Mesenchymal stem cell (in vitro differentiated cells and primary cell): ENCODE measurements at regions not wholly inside any gene's neighbourhood (a gene's known extent, or its start where the extent isn't known, plus 50 kb on each side); places are given as distances from the start of the nearest gene placed in this dataset.
A peak's percentile ranks its signal among the peaks of the same experiment; 100 is the strongest.

Experiments used
- DNase-seq: peaks from one replicate; pipeline ENCODE4 v3.0.0-alpha.2; 2013
- H2AFZ ChIP-seq: one replicate; pipeline ENCODE4 v1.6.1; 2013; ENCODE audit warnings: low read depth, mild to moderate bottlenecking, control low read depth, inconsistent platforms, low read length, moderate library complexity
- H2AK5ac ChIP-seq: 2 replicates; pipeline ENCODE4 v1.6.1; 2013; ENCODE audit warnings: low read length, moderate library complexity, mild to moderate bottlenecking, inconsistent platforms; ENCODE audit not compliant: severe bottlenecking
- H2BK120ac ChIP-seq: one replicate; pipeline ENCODE4 v1.6.1; 2013; ENCODE audit warnings: low read depth, mild to moderate bottlenecking, inconsistent platforms, low read length, moderate library complexity
- H2BK12ac ChIP-seq, 2 experiments: one replicate each; pipeline ENCODE4 v1.6.1; 2013; ENCODE audit warnings: inconsistent platforms in 2 of 2, low read length in 2 of 2, mild to moderate bottlenecking in 2 of 2, moderate library complexity in 2 of 2, control low read depth in 1 of 2
- H2BK15ac ChIP-seq: one replicate; pipeline ENCODE4 v1.6.1; 2013; ENCODE audit warnings: mild to moderate bottlenecking, low read depth, inconsistent platforms; ENCODE audit not compliant: poor library complexity, severe bottlenecking
- H2BK5ac ChIP-seq: 2 replicates; pipeline ENCODE4 v1.6.1; 2013; ENCODE audit warnings: low read depth, mild to moderate bottlenecking, low read length, control low read depth, inconsistent platforms; ENCODE audit not compliant: poor library complexity, severe bottlenecking
- H3K14ac ChIP-seq, 2 experiments: one replicate each; pipeline ENCODE4 v1.6.1; 2013; ENCODE audit warnings: inconsistent platforms in 2 of 2, low read length in 2 of 2, control low read depth in 1 of 2, mild to moderate bottlenecking in 1 of 2, moderate library complexity in 1 of 2
- H3K18ac ChIP-seq, 2 experiments: one replicate each; pipeline ENCODE4 v1.6.1; 2013; ENCODE audit warnings: inconsistent platforms in 2 of 2, low read length in 2 of 2, control low read depth in 1 of 2, low read depth in 1 of 2, mild to moderate bottlenecking in 1 of 2
- H3K23ac ChIP-seq, 2 experiments: one replicate each; pipeline ENCODE4 v1.6.1; 2013; ENCODE audit warnings: inconsistent platforms in 2 of 2, low read length in 2 of 2, mild to moderate bottlenecking in 2 of 2, moderate library complexity in 2 of 2, control low read depth in 1 of 2
- H3K27ac ChIP-seq: 2 replicates; pipeline ENCODE4 v1.5.1; 2013; ENCODE audit warnings: mild to moderate bottlenecking, moderate library complexity, low read length, control low read depth, inconsistent platforms; ENCODE audit not compliant: poor library complexity, severe bottlenecking
- H3K27me3 ChIP-seq, 2 experiments: 2 replicates each; pipeline versions ENCODE4 v1.6.1 to v1.7.0; 2013; ENCODE audit warnings: low read length in 2 of 2, mild to moderate bottlenecking in 2 of 2, moderate library complexity in 2 of 2, control low read depth in 1 of 2, inconsistent platforms in 1 of 2; ENCODE audit not compliant: control insufficient read depth in 1 of 2, insufficient read depth in 1 of 2
- H3K36me3 ChIP-seq, 2 experiments: 2 replicates each; pipeline versions ENCODE4 v1.6.1 to v1.7.0; 2013; ENCODE audit warnings: low read length in 2 of 2, control low read depth in 1 of 2, inconsistent platforms in 1 of 2, low read depth in 1 of 2, mild to moderate bottlenecking in 1 of 2; ENCODE audit not compliant: insufficient read depth in 2 of 2, control insufficient read depth in 1 of 2
- H3K4ac ChIP-seq, 2 experiments: one replicate each; pipeline ENCODE4 v1.6.1; 2013; ENCODE audit warnings: inconsistent platforms in 2 of 2, low read length in 2 of 2, mild to moderate bottlenecking in 2 of 2, moderate library complexity in 2 of 2, control low read depth in 1 of 2, low read depth in 1 of 2
- H3K4me1 ChIP-seq: 2 replicates; pipeline ENCODE4 v1.6.1; 2013; ENCODE audit warnings: low read depth, low read length, control low read depth; ENCODE audit not compliant: control insufficient read depth, insufficient read depth
- H3K4me2 ChIP-seq: 2 replicates; pipeline ENCODE4 v1.6.1; 2013; ENCODE audit warnings: low read length, mild to moderate bottlenecking, inconsistent platforms; ENCODE audit not compliant: poor library complexity, severe bottlenecking
- H3K4me3 ChIP-seq, 2 experiments: 2 replicates each; pipeline versions ENCODE4 v1.5.1 to v1.7.0; 2013; ENCODE audit warnings: low read length in 2 of 2, mild to moderate bottlenecking in 2 of 2, control low read depth in 1 of 2, low read depth in 1 of 2; ENCODE audit not compliant: insufficient read depth in 1 of 2
- H3K79me1 ChIP-seq: replicated peaks from 2 replicates; pipeline ENCODE4 v1.6.1; 2013; ENCODE audit warnings: mild to moderate bottlenecking, control low read depth, low read length, inconsistent platforms; ENCODE audit not compliant: poor library complexity, severe bottlenecking
- H3K9ac ChIP-seq: 2 replicates; pipeline ENCODE4 v1.7.0; 2013; ENCODE audit warnings: mild to moderate bottlenecking, low read length, moderate library complexity
- H3K9me3 ChIP-seq: 2 replicates; pipeline ENCODE4 v1.7.0; 2013; ENCODE audit warnings: mild to moderate bottlenecking, low read length; ENCODE audit not compliant: control insufficient read depth
- H4K8ac ChIP-seq: one replicate; pipeline ENCODE4 v1.6.1; 2013; ENCODE audit warnings: inconsistent platforms, mild to moderate bottlenecking, low read length, moderate library complexity
- H4K91ac ChIP-seq: one replicate; pipeline ENCODE4 v1.6.1; 2013; ENCODE audit warnings: mild to moderate bottlenecking, low read length, inconsistent platforms
- WGBS: methylation state at CpG from one replicate; pipeline ENCODE4 v1.1.7; 2013; ENCODE audit warnings: mixed read lengths; 5-methylcytosine and 5-hydroxymethylcytosine counted together

GRCh38 chr6:131377112-131377705 is 195.8 kb upstream of the ARG1 start:
- no peak overlapping the region for H3K4ac ChIP-seq
- no peak overlapping the region for H3K4me3 ChIP-seq
- H3K4me1 ChIP-seq, result no peaks in the 10 kb centered on the region
- no peak overlapping the region for H2BK120ac ChIP-seq
- H4K91ac ChIP-seq, result no peak overlapping the region
- no peak overlapping the region for H2AFZ ChIP-seq
- DNase-seq, result no peak
- no peak overlapping the region for H4K8ac ChIP-seq
- H3K27ac ChIP-seq, result no peak overlapping the region
- WGBS, result 98% methylated on average over 7 of the region's 7 CpGs
- no peaks in the 10 kb centered on the region for H3K79me1 ChIP-seq
- no peak overlapping the region for H2AK5ac ChIP-seq
- H2BK12ac ChIP-seq, result no peak overlapping the region
- no peaks in the 10 kb centered on the region for H3K27me3 ChIP-seq
- no peak overlapping the region for H2BK15ac ChIP-seq
- H3K14ac ChIP-seq, result no peak overlapping the region
- no peaks in the 10 kb centered on the region for H3K9me3 ChIP-seq
- no peak overlapping the region for H2BK5ac ChIP-seq
- H3K18ac ChIP-seq, result no peak overlapping the region
- H3K4me2 ChIP-seq, result no peak overlapping the region
- no peak overlapping the region for H3K23ac ChIP-seq
- no peaks in the 10 kb centered on the region for H3K36me3 ChIP-seq
- H3K9ac ChIP-seq, result no peak overlapping the region

GRCh38 chr6:131378874-131379273 is 194.2 kb upstream of the ARG1 start:
- Histone ChIP-seq H4K91ac (no peak overlapping the region), H3K4ac (no peak overlapping the region), H3K4me3 (no peak overlapping the region), H3K27me3 (peaks cover 0 to 4% of the 10 kb centered on the region in 2 experiments), H4K8ac (no peak overlapping the region), H3K79me1 (no peaks in the 10 kb centered on the region), H2AFZ (no peak overlapping the region), H3K27ac (no peak overlapping the region), H2AK5ac (no peak overlapping the region), H3K4me1 (no peaks in the 10 kb centered on the region), H3K36me3 (no peaks in the 10 kb centered on the region), H2BK120ac (no peak overlapping the region), H2BK15ac (no peak overlapping the region), H2BK12ac (no peak overlapping the region), H3K14ac (no peak overlapping the region), H3K23ac (no peak overlapping the region), H3K9ac (no peak overlapping the region), H3K9me3 (no peaks in the 10 kb centered on the region), H2BK5ac (no peak overlapping the region), H3K4me2 (no peak overlapping the region), H3K18ac (no peak overlapping the region)
- no peak for DNase-seq
- WGBS, result 89% methylated on average over 1 of the region's 1 CpG

- Histone ChIP-seq H3K79me1 (no peaks in the 10 kb centered on the region), H3K27me3 (peaks cover 0 to 4% of the 10 kb centered on the region in 2 experiments), H3K4me3 (no peak overlapping the region), H3K9me3 (no peaks in the 10 kb centered on the region), H2BK15ac (no peak overlapping the region), H2BK12ac (no peak overlapping the region), H4K91ac (no peak overlapping the region), H2BK120ac (no peak overlapping the region), H3K23ac (no peak overlapping the region), H3K14ac (no peak overlapping the region), H2AK5ac (no peak overlapping the region), H2AFZ (no peak overlapping the region), H4K8ac (no peak overlapping the region), H3K4ac (no peak overlapping the region), H3K9ac (peak overlapping the region; percentile 28), H3K27ac (no peak overlapping the region), H3K4me2 (no peak overlapping the region), H3K36me3 (no peaks in the 10 kb centered on the region), H2BK5ac (no peak overlapping the region), H3K18ac (no peak overlapping the region), H3K4me1 (no peaks in the 10 kb centered on the region)
- DNase-seq, result peak; percentile 59
- WGBS, result 51% methylated on average over 3 of the region's 3 CpGs
These were observed 193.1 kb upstream of the ARG1 start for GRCh38 chr6:131379948-131380347.

DNA sequence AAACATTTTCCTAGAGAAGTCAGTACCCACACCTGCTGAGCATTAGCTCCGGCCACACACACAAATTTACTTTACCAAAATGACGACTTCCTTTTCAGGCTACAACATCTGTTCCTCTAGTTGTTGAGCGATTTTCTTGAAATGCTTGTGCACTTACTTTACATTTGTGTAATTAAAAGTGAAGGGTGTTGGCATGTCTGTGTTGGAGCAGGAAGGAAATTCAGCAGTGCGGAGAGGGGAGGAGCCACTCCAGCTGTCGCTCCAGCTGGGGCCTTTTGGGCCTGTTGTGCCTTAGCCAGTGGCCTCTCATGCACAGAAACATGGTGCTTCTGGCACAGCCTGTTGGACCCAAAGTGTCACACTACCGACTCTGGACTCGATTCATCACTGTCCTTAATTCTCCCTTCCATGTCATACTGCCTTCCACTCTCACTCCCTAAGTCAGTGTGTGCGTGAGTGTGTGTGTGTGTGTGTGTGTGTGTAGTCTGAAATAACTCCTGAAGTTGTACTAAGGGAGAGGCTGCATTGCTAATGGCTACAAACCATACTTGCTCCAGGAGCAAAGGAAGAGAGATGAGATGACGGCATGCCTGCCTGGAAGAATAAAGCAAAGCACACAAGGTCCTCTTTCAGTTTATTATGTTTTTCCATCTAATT is 191.8 kb upstream of the ARG1 start:
- H3K27ac ChIP-seq, result no peak overlapping the region
- no peaks in the 10 kb centered on the region for H3K36me3 ChIP-seq
- H2BK5ac ChIP-seq, result no peak overlapping the region
- H3K4me1 ChIP-seq, result no peaks in the 10 kb centered on the region
- no peak overlapping the region for H3K9ac ChIP-seq
- no peak overlapping the region for H3K23ac ChIP-seq
- H4K91ac ChIP-seq, result no peak overlapping the region
- no peak overlapping the region for H2AFZ ChIP-seq
- no peak overlapping the region for H2BK15ac ChIP-seq
- 87% methylated on average over 6 of the region's 9 CpGs for WGBS
- H3K4me2 ChIP-seq, result no peak overlapping the region
- no peak overlapping the region for H2BK12ac ChIP-seq
- H3K4me3 ChIP-seq, result no peak overlapping the region
- H2BK120ac ChIP-seq, result no peak overlapping the region
- DNase-seq, result no peak
- no peaks in the 10 kb centered on the region for H3K9me3 ChIP-seq
- no peaks in the 10 kb centered on the region for H3K79me1 ChIP-seq
- H3K4ac ChIP-seq, result no peak overlapping the region
- H3K14ac ChIP-seq, result no peak overlapping the region
- H2AK5ac ChIP-seq, result no peak overlapping the region
- H3K18ac ChIP-seq, result no peak overlapping the region
- H3K27me3 ChIP-seq, result peaks cover 0 to 4% of the 10 kb centered on the region in 2 experiments
- H4K8ac ChIP-seq, result no peak overlapping the region
